BJ (cell line): ENCODE measurements at regions not wholly inside any gene's neighbourhood (a gene's known extent, or its start where the extent isn't known, plus 50 kb on each side); places are given as distances from the start of the nearest gene placed in this dataset.

Experiments
- CTCF ChIA-PET: fragments of 350-600 bp; formaldehyde crosslinking; extraction: SDS; loops from one replicate; lab custom pipeline; 2021; ENCODE audit warnings: antibody characterized with exemption, inconsistent platforms; lab: Yijun Ruan, JAX
- POLR2A ChIA-PET: fragments of 300-600 bp; sonication (Branson Sonifier 250); formaldehyde crosslinking; extraction: SDS; loops from one replicate; lab custom pipeline; 2021; ENCODE audit warnings: antibody characterized with exemption; lab: Charles Lee
- DNase-seq: peaks from one replicate; pipeline ENCODE4 v3.0.0-alpha.2; 2011; ENCODE audit warnings: low read depth
- H3K27me3 ChIP-seq: 2 replicates; pipeline ENCODE4 v1.6.0; 2011; ENCODE audit warnings: low read length; ENCODE audit not compliant: control insufficient read depth, insufficient read depth
- H3K36me3 ChIP-seq: 2 replicates; pipeline ENCODE4 v1.5.1; 2011; ENCODE audit warnings: low read length; ENCODE audit not compliant: control insufficient read depth, insufficient read depth
- H3K4me3 ChIP-seq: 2 replicates; pipeline ENCODE4 v1.5.1; 2011; ENCODE audit warnings: low read depth, mild to moderate bottlenecking, control low read depth, low read length
- CTCF ChIP-seq: IDR thresholded peaks from 2 replicates; pipeline ENCODE4 v1.5.1; 2011; ENCODE audit warnings: low read depth, mild to moderate bottlenecking, control low read depth, inconsistent platforms, low read length, moderate library complexity; ENCODE audit not compliant: insufficient read depth

- ChIA-PET POLR2A (no interaction called here), CTCF (interaction anchor here (0.7 kb wide), 1 partner anchor 31 kb away, joined by 3 read pairs; no protein-coding TSS in a partner anchor)
- Histone ChIP-seq H3K27me3 (no peaks in the 10 kb centered on the region), H3K36me3 (no peaks in the 10 kb centered on the region), H3K4me3 (no peak overlapping the region)
- no peak for TF ChIP-seq CTCF
- DNase-seq, result no peak
Observed at GRCh38 chr2:10201201-10201600, 78.7 kb downstream of the RRM2 start.

GRCh38 chr2:10202131-10202665 is 79.7 kb downstream of the RRM2 start:
- CTCF ChIA-PET, result no interaction called here
- Histone ChIP-seq H3K27me3 (no peaks in the 10 kb centered on the region), H3K4me3 (no peak overlapping the region), H3K36me3 (no peaks in the 10 kb centered on the region)
- POLR2A ChIA-PET, result no interaction called here
- no peak for DNase-seq
- no peak for TF ChIP-seq CTCF

- Histone ChIP-seq H3K27me3 (no peaks in the 10 kb centered on the region), H3K4me3 (no peak overlapping the region), H3K36me3 (no peaks in the 10 kb centered on the region)
- CTCF ChIA-PET, result interaction anchor here (1.6 kb wide), 1 partner anchor 11 kb away, joined by 3 read pairs; no protein-coding TSS in a partner anchor
- no peak for TF ChIP-seq CTCF
- POLR2A ChIA-PET, result no interaction called here
- no peak for DNase-seq
Observed at GRCh38 chr2:10204326-10205161, 82.0 kb downstream of the RRM2 start.

GRCh38 chr2:10205162-10205475 is 82.6 kb downstream of the RRM2 start:
- DNase-seq, result no peak
- TF ChIP-seq CTCF, result no peak
- no peak overlapping the region for H3K4me3 ChIP-seq
- ChIA-PET CTCF (interaction anchor here (1.6 kb wide), 1 partner anchor 11 kb away, joined by 3 read pairs; no protein-coding TSS in a partner anchor), POLR2A (no interaction called here)
- H3K27me3 ChIP-seq, result no peaks in the 10 kb centered on the region
- H3K36me3 ChIP-seq, result no peaks in the 10 kb centered on the region

GRCh38 chr2:10208736-10209135 is 86.2 kb downstream of the RRM2 start:
- no peak overlapping the region for H3K4me3 ChIP-seq
- ChIA-PET CTCF (interaction anchor here (1.3 to 1.8 kb wide), 2 partner anchors 9 to 13 kb away, joined by 3 to 4 read pairs; no protein-coding TSS in a partner anchor), POLR2A (no interaction called here)
- no peak for TF ChIP-seq CTCF
- no peaks in the 10 kb centered on the region for H3K36me3 ChIP-seq
- H3K27me3 ChIP-seq, result no peaks in the 10 kb centered on the region
- DNase-seq, result no peak
